Lung (tissue), 11 donors: ENCODE measurements at regions not wholly inside any gene's neighbourhood (a gene's known extent, or its start where the extent isn't known, plus 50 kb on each side); places are given as distances from the start of the nearest gene placed in this dataset.

Source experiments
- ATAC-seq: fragments of 200-7000 bp; cut with Tn5 transposase; one replicate; pipeline ENCODE4 v1.9.1; 2020; ENCODE audit warnings: moderate number of reproducible peaks; ENCODE audit not compliant: insufficient read depth, low FRiP score
- DNase-seq, 3 donors: peaks; one replicate each; pipeline ENCODE4 v3.0.0-alpha.2; 2013 to 2017
- H3K27ac ChIP-seq, 2 donors: one replicate each; pipeline ENCODE4 v1.5.1; 2013; ENCODE audit warnings: mild to moderate bottlenecking in 2 of 2, moderate library complexity in 2 of 2, control low read depth in 1 of 2, inconsistent platforms in 1 of 2, low read depth in 1 of 2, low read length in 1 of 2
- H3K27me3 ChIP-seq, 3 donors: one replicate each; pipeline ENCODE4 v1.5.1; 2013; ENCODE audit warnings: low read length in 2 of 3; ENCODE audit not compliant: control insufficient read depth in 3 of 3, insufficient read depth in 3 of 3
- H3K36me3 ChIP-seq, 4 donors: one replicate each; pipeline ENCODE4 v1.5.1; 2013; ENCODE audit warnings: low read length in 4 of 4, mild to moderate bottlenecking in 1 of 4, moderate library complexity in 1 of 4; ENCODE audit not compliant: control insufficient read depth in 4 of 4, insufficient read depth in 4 of 4
- H3K4me1 ChIP-seq, 5 donors: one replicate each; pipeline ENCODE4 v1.5.1; 2013; ENCODE audit warnings: low read length in 5 of 5, mild to moderate bottlenecking in 2 of 5, moderate library complexity in 1 of 5; ENCODE audit not compliant: control insufficient read depth in 5 of 5, insufficient read depth in 5 of 5
- H3K4me3 ChIP-seq: one replicate; pipeline ENCODE4 v1.5.1; 2013; ENCODE audit warnings: mild to moderate bottlenecking, control low read depth, moderate library complexity
- H3K9ac ChIP-seq, 2 donors: one replicate each; pipeline ENCODE4 v1.5.1; 2013; ENCODE audit warnings: low read length in 2 of 2, control low read depth in 1 of 2; ENCODE audit not compliant: insufficient read depth in 1 of 2
- H3K9me3 ChIP-seq, 4 donors: one replicate each; pipeline ENCODE4 v1.5.1; 2013; ENCODE audit warnings: low read length in 3 of 4, mild to moderate bottlenecking in 1 of 4, moderate library complexity in 1 of 4; ENCODE audit not compliant: control insufficient read depth in 4 of 4, insufficient read depth in 3 of 4
- CTCF ChIP-seq: IDR thresholded peaks from 2 replicates; pipeline ENCODE4 v1.5.1; 2012; ENCODE audit warnings: mild to moderate bottlenecking; ENCODE audit errors: control extremely low read depth, extremely low read depth
- WGBS, 2 donors: extraction: QIAGEN DNeasy Blood & Tissue Kit; methylation state at CpG; one replicate each; pipeline ENCODE4 v1.1.7; 2013; 5-methylcytosine and 5-hydroxymethylcytosine counted together
- donor health status: control.
- donor health status: control.
- donor health status: Bipolar disorder and iron deficiency.
- donor health status: healthy.
- donor health status: DM: yes; HTN: yes; CAD: no.

- no peak for TF ChIP-seq CTCF
- Histone ChIP-seq H3K9me3 (no peaks in the 10 kb centered on the region), H3K36me3 (no peaks in the 10 kb centered on the region), H3K9ac (no peak overlapping the region), H3K4me1 (peaks cover 0 to 6% (median 0%) of the 10 kb centered on the region in 5 donors), H3K27ac (no peak overlapping the region), H3K27me3 (no peaks in the 10 kb centered on the region), H3K4me3 (no peak overlapping the region)
- ATAC-seq (no peak), DNase-seq (no peak)
- 81 to 84% methylated on average over 1 of the region's 1 CpG for WGBS, 2 donors
Measured at GRCh38 chr9:75691408-75691807, 199.1 kb upstream of the PCSK5 start.

GRCh38 chr9:75692309-75692708 lies 198.2 kb upstream of the PCSK5 start:
- DNase-seq (no peak), ATAC-seq (no peak)
- no peaks in the 10 kb centered on the region for H3K9me3 ChIP-seq
- no peaks in the 10 kb centered on the region for H3K36me3 ChIP-seq
- WGBS, 2 donors: 73 to 83% methylated on average over 3 of the region's 3 CpGs
- H3K27me3 ChIP-seq: no peaks in the 10 kb centered on the region
- H3K4me1 ChIP-seq: peaks cover 0 to 6% (median 0%) of the 10 kb centered on the region in 5 donors
- TF ChIP-seq CTCF: no peak
- no peak overlapping the region for H3K4me3 ChIP-seq
- H3K27ac ChIP-seq: no peak overlapping the region
- no peak overlapping the region for H3K9ac ChIP-seq

- 0% methylated on average over 1 of the region's 1 CpG for WGBS, 2 donors
- ATAC-seq (no peak), DNase-seq (peak in 1 of 3 donors; percentile 4)
- Histone ChIP-seq H3K9me3 (no peaks in the 10 kb centered on the region), H3K4me3 (no peak overlapping the region), H3K36me3 (no peaks in the 10 kb centered on the region), H3K27me3 (no peaks in the 10 kb centered on the region), H3K9ac (no peak overlapping the region), H3K27ac (no peak overlapping the region), H3K4me1 (peaks cover 0 to 7% (median 0%) of the 10 kb centered on the region in 5 donors)
- TF ChIP-seq CTCF: no peak
Measured at GRCh38 chr9:75695921-75696320, 194.6 kb upstream of the PCSK5 start.

GRCh38 chr9:75699017-75699416 lies 191.5 kb upstream of the PCSK5 start:
- H3K4me3 ChIP-seq: no peak overlapping the region
- H3K4me1 ChIP-seq: peaks cover 0 to 7% (median 0%) of the 10 kb centered on the region in 5 donors
- no peak for DNase-seq
- no peak overlapping the region for H3K27ac ChIP-seq
- no peak for TF ChIP-seq CTCF
- H3K9me3 ChIP-seq: no peaks in the 10 kb centered on the region
- H3K36me3 ChIP-seq: no peaks in the 10 kb centered on the region
- no peak overlapping the region for H3K9ac ChIP-seq
- no peaks in the 10 kb centered on the region for H3K27me3 ChIP-seq
- ATAC-seq: no peak
